Fibroblast of peridontal ligament (primary cell): ENCODE measurements at regions not wholly inside any gene's neighbourhood (a gene's known extent, or its start where the extent isn't known, plus 50 kb on each side); places are given as distances from the start of the nearest gene placed in this dataset.
"Not testable (repeated sequence)": the region's sequence is repeated elsewhere in the genome, so short reads cannot be mapped to it uniquely, and the experiment has no call there.

Experiments
- DNase-seq: peaks from one replicate; pipeline ENCODE4 v3.0.0-alpha.2; 2010; ENCODE audit errors: extremely low read depth

GRCh38 chr3:10665592-10665991, 150.4 kb upstream of the SLC6A11 start:
- no peak for DNase-seq

DNA sequence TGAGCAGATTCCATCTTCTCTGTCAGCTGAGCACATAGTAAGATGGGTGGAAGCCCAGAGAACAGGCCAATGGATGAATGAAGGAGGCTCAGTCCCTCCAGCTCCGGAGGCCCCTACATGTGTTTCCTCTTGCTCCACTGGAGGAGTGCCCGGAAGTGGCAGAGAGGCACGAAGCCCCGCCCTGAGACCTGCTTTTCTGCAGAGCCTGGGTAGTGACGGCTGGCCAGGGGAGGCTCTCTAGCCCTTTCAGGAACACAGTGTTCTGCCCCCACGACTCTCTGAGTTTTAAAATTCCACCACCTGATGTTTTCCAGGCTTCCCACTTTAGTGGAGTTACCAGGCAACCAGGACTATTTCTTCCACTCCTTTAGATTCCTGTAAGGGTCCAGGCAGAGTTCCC, 149.4 kb upstream of the SLC6A11 start:
- DNase-seq = no peak

GRCh38 chr3:10667269-10667668, 148.8 kb upstream of the SLC6A11 start:
- DNase-seq = no peak

GRCh38 chr3:10667901-10668476, 148.0 kb upstream of the SLC6A11 start:
- no peak for DNase-seq

DNA sequence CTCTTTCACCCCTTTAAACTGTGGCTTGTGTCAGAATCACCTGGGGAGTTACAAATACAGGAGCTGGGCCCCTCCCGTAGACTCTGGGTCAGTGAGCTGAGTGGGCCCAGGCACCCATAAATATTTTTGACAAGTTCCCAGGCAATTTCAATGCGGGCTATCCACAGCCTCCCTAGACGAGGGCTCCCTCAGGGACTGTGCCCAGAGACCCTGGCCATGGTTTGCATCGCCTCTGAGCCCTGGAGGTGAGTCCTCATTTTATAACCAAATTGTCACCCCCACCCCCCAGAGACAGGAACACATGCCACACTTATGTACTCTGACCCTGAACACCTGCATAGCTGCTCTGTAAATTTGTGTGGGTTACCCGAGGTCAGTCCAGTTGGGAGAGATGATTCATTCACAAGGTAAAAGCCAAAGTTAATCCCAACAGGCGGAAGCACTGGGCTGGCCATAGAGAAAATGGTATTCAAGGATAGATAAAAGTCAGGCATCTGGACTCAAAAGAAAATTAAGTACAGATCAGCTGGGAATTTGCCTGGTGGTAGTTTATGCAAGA, 146.5 kb upstream of the SLC6A11 start:
- DNase-seq = no peak

DNA sequence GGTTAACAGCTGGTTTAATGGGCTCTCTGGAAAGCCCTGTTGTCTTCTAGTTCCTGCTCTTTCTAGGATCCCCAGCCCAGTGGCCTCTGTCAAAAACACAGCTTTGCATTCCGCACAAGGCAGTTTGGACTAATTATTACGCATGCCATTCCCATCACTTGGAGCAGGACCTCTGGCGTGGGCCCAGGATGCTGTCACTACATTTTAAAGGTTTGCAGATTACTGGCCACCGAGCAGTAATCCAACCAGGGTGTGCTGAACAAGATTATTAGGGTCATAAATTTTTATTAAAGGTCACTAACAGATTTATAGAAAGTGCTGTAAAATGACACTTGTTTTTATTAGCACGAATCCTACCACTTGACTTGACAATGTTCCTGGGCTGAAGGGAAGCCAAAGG, 143.6 kb upstream of the SLC6A11 start:
- no peak for DNase-seq

- no peak for DNase-seq
Observed at GRCh38 chr3:10674578-10674977, 141.4 kb upstream of the SLC6A11 start.

DNA sequence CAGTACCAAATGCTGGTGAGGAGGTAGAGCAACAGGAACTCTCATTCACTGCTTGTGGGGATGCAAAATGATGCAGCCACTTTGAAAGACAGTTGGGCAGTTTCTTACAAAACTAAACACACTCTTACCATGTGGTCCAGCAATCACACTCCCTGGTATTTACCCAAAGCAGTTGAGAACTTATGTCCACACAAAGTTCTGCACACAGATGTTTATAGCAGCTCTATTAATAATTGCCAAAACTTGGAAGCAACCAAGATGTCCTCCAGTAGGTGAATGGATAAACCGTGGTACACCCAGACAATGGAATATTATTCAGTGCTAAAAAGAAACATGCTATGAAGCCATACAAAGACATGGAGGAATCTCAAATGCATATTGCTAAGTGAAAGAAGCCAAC, 139.1 kb upstream of the SLC6A11 start:
- no peak for DNase-seq

- no peak for DNase-seq
Observed at GRCh38 chr3:10678796-10679376, 137.1 kb upstream of the SLC6A11 start.

- no peak for DNase-seq
Observed at GRCh38 chr3:10680796-10681195, 135.2 kb upstream of the SLC6A11 start.

DNA sequence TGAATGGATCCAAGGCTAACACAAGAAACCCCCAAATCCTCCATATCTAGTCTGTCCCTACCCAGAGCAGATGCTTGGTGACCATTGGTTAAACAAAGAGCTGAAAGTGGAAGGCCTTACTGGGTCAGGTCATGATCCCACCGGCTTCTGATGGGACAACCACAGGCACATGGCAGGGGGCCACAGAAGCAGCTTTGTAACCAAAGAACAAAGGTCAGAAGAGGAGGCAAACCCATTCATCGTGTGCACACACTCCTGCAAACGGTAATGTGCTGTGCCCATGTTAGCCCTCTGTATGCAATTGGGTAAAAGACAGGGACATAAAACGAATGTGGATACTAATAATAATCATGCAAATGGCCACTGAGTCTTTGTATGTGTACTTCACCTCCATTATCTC, 133.3 kb upstream of the SLC6A11 start:
- DNase-seq = no peak

GRCh38 chr3:10683106-10683505, 132.9 kb upstream of the SLC6A11 start:
- DNase-seq = no peak

DNA sequence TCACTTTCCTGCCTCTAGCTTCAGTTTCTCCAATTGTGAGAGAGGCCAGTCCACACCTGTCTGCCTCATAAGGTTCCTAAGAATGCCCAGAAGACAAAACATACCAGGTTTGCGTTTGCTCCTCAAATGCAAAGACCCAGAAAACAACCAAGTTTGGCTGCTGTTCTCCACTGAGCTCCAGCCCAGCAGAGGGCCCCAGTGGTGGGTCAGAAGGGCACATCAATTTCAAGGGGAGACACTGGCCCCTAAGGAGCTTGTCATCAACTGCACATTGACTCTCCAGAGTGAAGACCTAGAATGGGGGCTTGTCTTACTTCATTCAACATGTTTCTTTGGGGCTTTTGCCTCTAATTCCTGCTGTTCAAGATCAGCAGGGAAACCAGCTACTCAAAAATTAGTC, 127.9 kb upstream of the SLC6A11 start:
- no peak for DNase-seq

- DNase-seq = no peak
Observed at GRCh38 chr3:10688548-10689172, 127.4 kb upstream of the SLC6A11 start.

DNA sequence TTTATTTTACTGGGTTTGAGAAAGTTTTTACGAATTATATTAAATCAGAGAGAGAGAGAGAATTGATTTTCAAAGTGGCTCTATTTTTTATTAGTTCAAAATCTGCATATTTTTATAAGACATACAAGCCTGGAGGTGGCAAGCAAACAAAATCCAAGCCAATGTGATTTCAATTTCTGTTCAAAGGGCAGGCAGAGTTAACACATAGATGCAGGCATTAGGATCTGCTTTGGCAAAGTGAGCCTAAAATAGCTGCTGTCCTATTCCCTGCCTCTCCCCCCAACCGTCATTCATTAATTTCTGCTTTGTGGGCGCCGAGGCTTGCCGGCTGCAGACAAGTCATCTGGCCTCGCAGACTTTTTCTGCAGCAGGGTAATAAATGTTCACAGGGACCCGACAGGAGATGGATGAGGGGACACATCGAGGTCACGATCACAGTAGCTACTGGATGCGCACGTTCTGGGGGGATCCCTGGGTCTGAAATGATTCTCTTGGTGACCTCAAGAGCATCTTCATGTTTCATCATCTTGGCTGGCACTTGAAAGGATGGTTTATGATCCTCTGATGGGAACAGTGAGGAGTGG, 123.9 kb upstream of the SLC6A11 start:
- no peak for DNase-seq

DNA sequence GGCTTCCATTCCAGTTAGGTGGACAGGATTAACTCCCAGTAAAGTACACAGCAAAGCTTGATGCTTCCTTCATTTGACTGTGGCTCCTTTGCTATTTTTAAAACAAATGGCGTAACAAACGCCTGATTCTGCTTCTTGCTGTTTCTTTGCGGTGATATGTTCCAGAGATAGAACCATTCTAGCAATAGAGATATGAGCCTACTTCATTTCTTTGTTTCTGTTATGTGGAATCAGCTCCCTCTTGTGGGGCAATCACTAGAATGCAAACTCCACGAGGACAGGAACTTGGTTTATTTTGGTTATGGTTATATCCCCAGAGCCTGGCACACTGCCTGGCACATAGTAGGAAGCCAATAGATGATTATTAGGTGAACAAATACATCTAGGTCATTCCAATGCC, 122.6 kb upstream of the SLC6A11 start:
- peak; percentile 28 for DNase-seq

DNA sequence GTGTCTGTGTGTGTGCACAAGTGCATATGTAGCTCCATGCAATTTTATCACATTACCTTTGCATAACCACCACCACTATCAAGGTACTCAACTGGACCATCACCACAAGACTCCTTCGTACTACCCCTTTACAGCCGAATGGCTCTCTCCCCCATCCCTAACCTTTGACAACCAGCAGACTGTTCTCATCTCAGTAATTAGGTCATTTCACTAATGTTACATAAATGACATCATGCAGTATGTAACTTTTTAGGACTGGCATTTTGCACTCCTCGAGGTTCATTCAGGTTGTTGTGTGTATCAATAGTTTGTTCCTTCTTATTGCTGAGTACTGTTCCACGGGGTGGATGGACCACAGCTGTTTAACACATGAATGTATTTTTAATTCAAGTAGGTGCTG, 121.8 kb upstream of the SLC6A11 start:
- no peak for DNase-seq

- not testable (repeated sequence) for DNase-seq
Observed at GRCh38 chr3:10695186-10695585, 120.8 kb upstream of the SLC6A11 start.

GRCh38 chr3:10695595-10696285, 120.3 kb upstream of the SLC6A11 start:
- DNase-seq = no peak

- no peak for DNase-seq
Observed at GRCh38 chr3:10697918-10698317, 118.1 kb upstream of the SLC6A11 start.

- no peak for DNase-seq
Observed at GRCh38 chr3:10700821-10701220, 115.2 kb upstream of the SLC6A11 start.

DNA sequence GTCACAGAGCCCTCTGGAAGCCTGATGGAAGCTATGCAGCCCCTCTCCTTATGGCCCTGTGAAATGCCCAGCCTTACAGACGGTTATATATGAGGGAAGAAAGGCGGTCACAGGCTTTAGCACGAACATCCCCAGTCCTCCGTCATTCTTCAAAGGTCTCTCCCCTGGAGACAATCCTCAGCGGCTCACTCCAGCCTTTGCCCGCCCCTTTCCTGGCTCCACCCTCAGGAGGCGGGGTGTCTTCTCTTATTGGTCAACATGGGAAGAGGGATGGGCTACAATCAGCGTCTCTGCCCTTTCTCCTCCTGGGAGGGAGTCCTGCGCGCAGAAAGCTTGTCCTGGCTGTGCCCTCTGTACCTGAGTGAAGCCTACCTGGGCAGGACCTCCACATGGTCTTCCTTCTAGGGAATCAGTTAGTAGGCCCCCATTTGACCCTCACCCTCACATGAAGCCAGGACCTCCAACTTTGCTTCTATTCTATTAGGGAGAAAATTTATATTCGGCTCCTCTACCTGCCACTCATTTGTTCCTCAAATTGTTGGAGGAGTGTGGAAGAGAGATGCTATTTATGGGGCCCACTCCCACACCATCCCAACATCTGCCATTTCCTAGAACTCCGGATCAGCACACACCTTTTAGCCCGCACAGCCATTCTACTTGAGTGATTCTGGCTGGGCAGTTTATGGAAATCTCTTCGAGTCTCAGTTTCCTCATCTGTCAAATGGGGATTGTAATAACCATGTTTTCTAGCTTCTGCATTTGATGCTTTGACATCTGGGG, 112.9 kb upstream of the SLC6A11 start:
- DNase-seq = no peak
